Fibroblast of skin of abdomen (primary cell): ENCODE measurements at regions not wholly inside any gene's neighbourhood (a gene's known extent, or its start where the extent isn't known, plus 50 kb on each side); places are given as distances from the start of the nearest gene placed in this dataset.

Experiments
- DNase-seq: peaks from one replicate; pipeline ENCODE4 v3.0.0-alpha.2; 2013

- DNase-seq: no peak
Measured at GRCh38 chr10:42973870-42974692, 102.8 kb upstream of the RET start.

- DNase-seq: no peak
Measured at GRCh38 chr10:42974693-42975002, 102.2 kb upstream of the RET start.

GRCh38 chr10:42975005-42975493 lies 101.8 kb upstream of the RET start:
- no peak for DNase-seq

GRCh38 chr10:42975558-42976340 lies 101.1 kb upstream of the RET start:
- DNase-seq: no peak

GRCh38 chr10:42976351-42977031 lies 100.4 kb upstream of the RET start:
- DNase-seq: no peak

GRCh38 chr10:42977032-42977416 lies 99.8 kb upstream of the RET start:
- no peak for DNase-seq

GRCh38 chr10:42979181-42979580 lies 97.7 kb upstream of the RET start:
- DNase-seq: no peak

GRCh38 chr10:42979721-42980467 lies 97.0 kb upstream of the RET start:
- DNase-seq: no peak

GRCh38 chr10:42980553-42981357 lies 96.1 kb upstream of the RET start:
- DNase-seq: no peak

GRCh38 chr10:42981358-42982236 lies 95.3 kb upstream of the RET start:
- no peak for DNase-seq

GRCh38 chr10:42982891-42983506 lies 93.9 kb upstream of the RET start:
- no peak for DNase-seq

GRCh38 chr10:42983591-42983990 lies 93.3 kb upstream of the RET start:
- DNase-seq: no peak

- no peak for DNase-seq
Measured at GRCh38 chr10:42984035-42984610, 92.7 kb upstream of the RET start.

GRCh38 chr10:42984761-42985325 lies 92.0 kb upstream of the RET start:
- DNase-seq: no peak

- DNase-seq: no peak
Measured at GRCh38 chr10:42985436-42986316, 91.2 kb upstream of the RET start.

- DNase-seq: no peak
Measured at GRCh38 chr10:42986633-42987032, 90.2 kb upstream of the RET start.

GRCh38 chr10:42987121-42987541 lies 89.7 kb upstream of the RET start:
- no peak for DNase-seq

GRCh38 chr10:42987575-42987974 lies 89.3 kb upstream of the RET start:
- no peak for DNase-seq
